Gastroesophageal sphincter (tissue), 3 donors: ENCODE measurements at regions not wholly inside any gene's neighbourhood (a gene's known extent, or its start where the extent isn't known, plus 50 kb on each side); places are given as distances from the start of the nearest gene placed in this dataset.

Source experiments
- EP300 ChIP-seq: sonication (generic); formaldehyde crosslinking; IDR thresholded peaks from one replicate; pipeline ENCODE4 v1.6.1; 2017; ENCODE audit warnings: antibody characterized with exemption, mild to moderate bottlenecking
- POLR2AphosphoS5 ChIP-seq: sonication (generic); formaldehyde crosslinking; IDR thresholded peaks from one replicate; pipeline ENCODE4 v1.6.1; 2017; ENCODE audit warnings: antibody characterized with exemption
- TF ChIP-seq, protein P1 (sequence below), 4 experiments: fragments of 200-600 bp in 2 of 4; fragments of 450-650 bp in 2 of 4; sonication (generic) in 1 of 4; IDR thresholded peaks; one replicate each; pipeline ENCODE4 v1.5.1; 2017 to 2019; ENCODE audit warnings: antibody characterized with exemption in 4 of 4, mild to moderate bottlenecking in 2 of 4, moderate library complexity in 2 of 4

GRCh38 chr6:105645958-105646357, 243.1 kb upstream of the PREP start:
- no peak for TF ChIP-seq EP300
- no peak for TF ChIP-seq POLR2AphosphoS5
- TF ChIP-seq, protein P1, sequence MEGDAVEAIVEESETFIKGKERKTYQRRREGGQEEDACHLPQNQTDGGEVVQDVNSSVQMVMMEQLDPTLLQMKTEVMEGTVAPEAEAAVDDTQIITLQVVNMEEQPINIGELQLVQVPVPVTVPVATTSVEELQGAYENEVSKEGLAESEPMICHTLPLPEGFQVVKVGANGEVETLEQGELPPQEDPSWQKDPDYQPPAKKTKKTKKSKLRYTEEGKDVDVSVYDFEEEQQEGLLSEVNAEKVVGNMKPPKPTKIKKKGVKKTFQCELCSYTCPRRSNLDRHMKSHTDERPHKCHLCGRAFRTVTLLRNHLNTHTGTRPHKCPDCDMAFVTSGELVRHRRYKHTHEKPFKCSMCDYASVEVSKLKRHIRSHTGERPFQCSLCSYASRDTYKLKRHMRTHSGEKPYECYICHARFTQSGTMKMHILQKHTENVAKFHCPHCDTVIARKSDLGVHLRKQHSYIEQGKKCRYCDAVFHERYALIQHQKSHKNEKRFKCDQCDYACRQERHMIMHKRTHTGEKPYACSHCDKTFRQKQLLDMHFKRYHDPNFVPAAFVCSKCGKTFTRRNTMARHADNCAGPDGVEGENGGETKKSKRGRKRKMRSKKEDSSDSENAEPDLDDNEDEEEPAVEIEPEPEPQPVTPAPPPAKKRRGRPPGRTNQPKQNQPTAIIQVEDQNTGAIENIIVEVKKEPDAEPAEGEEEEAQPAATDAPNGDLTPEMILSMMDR (IDR thresholded peaks at IDR 0.05) = no peak
